KMS-11 (cell line): ENCODE measurements at regions not wholly inside any gene's neighbourhood (a gene's known extent, or its start where the extent isn't known, plus 50 kb on each side); places are given as distances from the start of the nearest gene placed in this dataset.

ENCODE experiments used
- H2AFZ ChIP-seq: fragments of 200-600 bp; sonication (generic); 2 replicates; pipeline ENCODE4 v1.6.1; 2016; ENCODE audit warnings: antibody characterized with exemption, mixed run types, low read depth
- H3K27ac ChIP-seq: fragments of 200-600 bp; sonication (generic); 2 replicates; pipeline ENCODE4 v1.6.1; 2016; ENCODE audit warnings: mild to moderate bottlenecking, mixed run types
- H3K27me3 ChIP-seq: fragments of 200-600 bp; sonication (generic); 2 replicates; pipeline ENCODE4 v1.6.1; 2017; ENCODE audit warnings: mild to moderate bottlenecking, low read depth, mixed run types, moderate library complexity; ENCODE audit not compliant: insufficient read depth
- H3K36me3 ChIP-seq: fragments of 200-600 bp; sonication (generic); 2 replicates; pipeline ENCODE4 v1.6.1; 2017; ENCODE audit warnings: mild to moderate bottlenecking, mixed run types; ENCODE audit not compliant: insufficient read depth
- H3K4me1 ChIP-seq: fragments of 200-600 bp; sonication (generic); 2 replicates; pipeline ENCODE4 v1.6.1; 2016; ENCODE audit warnings: mild to moderate bottlenecking, low read depth, mixed run types; ENCODE audit not compliant: poor library complexity, severe bottlenecking
- H3K4me2 ChIP-seq: fragments of 200-600 bp; sonication (generic); 2 replicates; pipeline ENCODE4 v1.7.0; 2016; ENCODE audit warnings: mild to moderate bottlenecking, mixed run types
- H3K4me3 ChIP-seq: fragments of 200-600 bp; sonication (generic); IDR thresholded peaks from 2 replicates; pipeline ENCODE4 v1.6.1; 2017; ENCODE audit warnings: low read depth, low read length, mixed read lengths; ENCODE audit not compliant: insufficient read depth
- H3K79me2 ChIP-seq: fragments of 200-600 bp; sonication (generic); 2 replicates; pipeline ENCODE4 v1.6.1; 2016; ENCODE audit warnings: low read depth, mixed run types; ENCODE audit not compliant: insufficient read depth
- H3K9ac ChIP-seq: fragments of 200-600 bp; sonication (generic); 2 replicates; pipeline ENCODE4 v1.6.1; 2016; ENCODE audit warnings: mild to moderate bottlenecking, mixed run types
- H4K20me1 ChIP-seq: fragments of 200-600 bp; sonication (generic); 2 replicates; pipeline ENCODE4 v1.6.1; 2016; ENCODE audit warnings: mild to moderate bottlenecking, mixed run types; ENCODE audit not compliant: insufficient read depth
- CTCF ChIP-seq: fragments of 200-600 bp; sonication (generic); conservative IDR thresholded peaks from 2 replicates; pipeline ENCODE4 v1.6.1; 2017; ENCODE audit warnings: low read depth, mild to moderate bottlenecking, antibody characterized with exemption, low read length, moderate library complexity, mixed read lengths

GRCh38 chr10:37733822-37734221 is 123.6 kb downstream of the ZNF248 start:
- no peaks in the 10 kb centered on the region for H3K79me2 ChIP-seq
- H3K36me3 ChIP-seq: no peaks in the 10 kb centered on the region
- no peaks in the 10 kb centered on the region for H3K4me1 ChIP-seq
- H4K20me1 ChIP-seq: no peaks in the 10 kb centered on the region
- no peak overlapping the region for H2AFZ ChIP-seq
- H3K27me3 ChIP-seq: no peaks in the 10 kb centered on the region
- no peak overlapping the region for H3K4me3 ChIP-seq
- no peak for TF ChIP-seq CTCF
- H3K4me2 ChIP-seq: no peak overlapping the region
- H3K27ac ChIP-seq: no peak overlapping the region
- H3K9ac ChIP-seq: no peak overlapping the region

DNA sequence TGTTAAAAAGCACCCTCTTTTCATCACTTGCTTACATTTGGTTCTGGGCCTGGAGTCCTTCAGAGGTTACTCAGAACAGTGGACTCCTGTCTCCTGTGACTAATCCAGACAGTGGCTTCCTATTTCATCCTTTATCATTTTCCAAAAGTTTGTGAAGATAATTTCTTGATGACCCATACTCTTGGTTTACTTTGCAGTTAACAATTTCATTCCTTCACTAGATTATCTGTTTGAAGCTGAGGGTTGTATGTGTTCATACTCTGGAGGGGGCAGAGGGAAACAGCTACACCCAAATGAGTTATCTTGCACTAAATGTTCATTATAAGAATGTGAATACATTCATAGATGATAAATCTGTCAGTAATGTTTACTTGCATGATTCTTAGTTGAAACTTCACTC is 124.7 kb downstream of the ZNF248 start:
- no peak overlapping the region for H3K4me2 ChIP-seq
- H3K27me3 ChIP-seq: no peaks in the 10 kb centered on the region
- no peaks in the 10 kb centered on the region for H3K79me2 ChIP-seq
- no peak overlapping the region for H3K4me3 ChIP-seq
- H3K9ac ChIP-seq: no peak overlapping the region
- TF ChIP-seq CTCF: no peak
- no peak overlapping the region for H2AFZ ChIP-seq
- no peak overlapping the region for H3K27ac ChIP-seq
- no peaks in the 10 kb centered on the region for H3K36me3 ChIP-seq
- H3K4me1 ChIP-seq: no peaks in the 10 kb centered on the region
- H4K20me1 ChIP-seq: no peaks in the 10 kb centered on the region

GRCh38 chr10:37728830-37729229 is 128.6 kb downstream of the ZNF248 start:
- Histone ChIP-seq H3K79me2 (no peaks in the 10 kb centered on the region), H3K27me3 (no peaks in the 10 kb centered on the region), H3K27ac (no peak overlapping the region), H4K20me1 (no peaks in the 10 kb centered on the region), H2AFZ (no peak overlapping the region), H3K4me3 (no peak overlapping the region), H3K4me1 (no peaks in the 10 kb centered on the region), H3K36me3 (no peaks in the 10 kb centered on the region), H3K9ac (no peak overlapping the region), H3K4me2 (no peak overlapping the region)
- TF ChIP-seq CTCF: no peak

DNA sequence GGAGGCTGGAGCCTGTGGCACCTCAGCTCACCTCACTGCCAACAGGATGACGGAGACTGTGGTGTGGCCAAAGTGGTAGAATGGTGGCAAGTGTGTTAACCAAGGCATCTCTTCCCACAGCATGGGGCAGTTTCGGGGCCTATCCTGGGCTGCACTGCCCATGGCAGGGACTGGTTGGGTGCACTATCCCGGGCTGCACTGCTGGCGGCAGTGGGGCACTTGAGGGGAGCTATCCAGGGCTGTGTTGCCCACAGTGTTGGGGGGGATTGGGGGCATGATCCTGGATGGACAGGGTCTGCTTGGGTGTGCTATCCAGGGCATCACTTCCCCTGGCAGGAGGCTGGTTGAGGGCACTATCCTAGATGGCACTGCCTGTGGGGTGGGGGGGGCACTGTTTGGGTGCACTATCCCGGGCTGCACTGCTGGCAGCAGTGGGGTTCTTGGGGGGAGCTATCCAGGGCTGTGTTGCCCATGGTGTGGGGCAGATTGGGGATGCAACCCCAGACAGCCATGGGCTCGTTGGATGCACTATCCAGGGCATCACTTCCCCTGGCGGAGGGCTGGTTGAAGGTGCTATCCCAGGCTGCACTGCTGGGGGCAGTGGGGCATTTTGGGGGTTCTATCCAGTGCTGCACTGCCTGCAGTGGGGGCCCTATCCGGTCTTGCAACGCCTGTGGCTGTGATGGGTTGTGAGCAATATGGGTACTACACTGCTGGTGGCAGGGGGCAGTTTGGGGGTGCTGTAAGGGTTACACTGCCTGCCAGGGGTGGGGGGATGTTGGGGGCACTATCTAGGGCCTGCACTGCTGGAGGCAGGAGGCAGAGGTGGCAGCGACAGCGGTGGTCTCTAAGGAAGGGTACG is 129.7 kb downstream of the ZNF248 start:
- Histone ChIP-seq H2AFZ (no peak overlapping the region), H3K9ac (no peak overlapping the region), H3K4me1 (no peaks in the 10 kb centered on the region), H3K27me3 (no peaks in the 10 kb centered on the region), H3K4me3 (no peak overlapping the region), H3K27ac (no peak overlapping the region), H3K4me2 (no peak overlapping the region), H4K20me1 (no peaks in the 10 kb centered on the region), H3K79me2 (no peaks in the 10 kb centered on the region), H3K36me3 (no peaks in the 10 kb centered on the region)
- TF ChIP-seq CTCF: no peak
